ENCODE measurements at regions not wholly inside any gene's neighbourhood (a gene's known extent, or its start where the extent isn't known, plus 50 kb on each side); places are given as distances from the start of the nearest gene placed in this dataset.
"Not testable (repeated sequence)": the region's sequence is repeated elsewhere in the genome, so short reads cannot be mapped to it uniquely, and the experiment has no call there.

- no peak for TF ChIP-seq CTCF (conservative IDR thresholded peaks at IDR 0.05; ENCODE audit: low read depth, low read length)
- no peak for DNase-seq (ENCODE audit: low read depth)
- H3K4me3 ChIP-seq (ENCODE audit: low read depth, low read length): no peak overlapping the region
Measured at GRCh38 chr3:109853077-109853731, 515.9 kb upstream of the DPPA4 start.

GRCh38 chr3:109863701-109864100, 526.4 kb upstream of the DPPA4 start:
- DNase-seq (ENCODE audit: low read depth): no peak

DNA sequence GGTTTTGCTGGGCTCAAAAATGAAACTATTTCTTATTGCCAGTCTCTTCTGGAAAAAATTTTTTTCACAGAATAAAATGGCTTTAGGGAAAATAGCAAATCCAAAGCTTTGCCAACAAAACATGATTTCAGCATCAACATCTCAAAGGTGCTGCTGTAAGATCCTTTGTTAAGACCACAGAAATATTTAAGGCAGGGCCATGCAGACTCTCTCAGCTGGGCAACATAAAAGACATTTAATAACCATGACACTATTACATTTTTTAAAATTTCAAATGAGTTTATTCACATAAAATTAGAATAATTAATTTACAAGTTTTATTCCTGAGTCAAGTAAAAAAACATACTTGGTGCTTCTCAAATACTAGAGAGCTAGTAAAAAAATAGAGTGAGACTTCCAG, 527.1 kb upstream of the DPPA4 start:
- no peak for TF ChIP-seq CTCF (conservative IDR thresholded peaks at IDR 0.05; ENCODE audit: low read depth, low read length)
- DNase-seq (ENCODE audit: low read depth): no peak
- H3K4me3 ChIP-seq (ENCODE audit: low read depth, low read length): no peak overlapping the region

More at GRCh38 chr3:109863701-109864100, 526.4 kb upstream of the DPPA4 start:
- no peak overlapping the region for H3K4me3 ChIP-seq (ENCODE audit: low read depth, low read length)
- TF ChIP-seq CTCF (conservative IDR thresholded peaks at IDR 0.05; ENCODE audit: low read depth, low read length): no peak

DNA sequence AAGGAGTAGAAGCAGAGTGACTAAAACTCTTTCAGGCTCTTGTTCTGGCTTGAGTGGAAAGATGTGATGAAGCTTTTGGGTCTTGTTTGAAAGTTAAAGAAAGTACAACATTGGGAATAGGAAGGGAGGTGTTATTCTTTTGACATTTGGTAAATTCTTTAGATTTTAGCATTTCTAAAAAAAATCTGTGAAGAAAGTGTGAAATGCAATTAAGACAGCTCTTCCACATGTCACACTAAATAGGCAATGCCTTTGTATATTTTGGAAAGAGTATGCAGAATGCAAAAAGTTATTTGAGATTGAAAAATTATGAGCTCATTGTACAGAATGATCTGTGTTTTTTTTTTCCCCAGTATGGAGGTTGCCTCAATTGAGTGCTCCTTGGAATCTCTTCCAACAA, 532.2 kb upstream of the DPPA4 start:
- TF ChIP-seq CTCF (conservative IDR thresholded peaks at IDR 0.05; ENCODE audit: low read depth, low read length): no peak

DNA sequence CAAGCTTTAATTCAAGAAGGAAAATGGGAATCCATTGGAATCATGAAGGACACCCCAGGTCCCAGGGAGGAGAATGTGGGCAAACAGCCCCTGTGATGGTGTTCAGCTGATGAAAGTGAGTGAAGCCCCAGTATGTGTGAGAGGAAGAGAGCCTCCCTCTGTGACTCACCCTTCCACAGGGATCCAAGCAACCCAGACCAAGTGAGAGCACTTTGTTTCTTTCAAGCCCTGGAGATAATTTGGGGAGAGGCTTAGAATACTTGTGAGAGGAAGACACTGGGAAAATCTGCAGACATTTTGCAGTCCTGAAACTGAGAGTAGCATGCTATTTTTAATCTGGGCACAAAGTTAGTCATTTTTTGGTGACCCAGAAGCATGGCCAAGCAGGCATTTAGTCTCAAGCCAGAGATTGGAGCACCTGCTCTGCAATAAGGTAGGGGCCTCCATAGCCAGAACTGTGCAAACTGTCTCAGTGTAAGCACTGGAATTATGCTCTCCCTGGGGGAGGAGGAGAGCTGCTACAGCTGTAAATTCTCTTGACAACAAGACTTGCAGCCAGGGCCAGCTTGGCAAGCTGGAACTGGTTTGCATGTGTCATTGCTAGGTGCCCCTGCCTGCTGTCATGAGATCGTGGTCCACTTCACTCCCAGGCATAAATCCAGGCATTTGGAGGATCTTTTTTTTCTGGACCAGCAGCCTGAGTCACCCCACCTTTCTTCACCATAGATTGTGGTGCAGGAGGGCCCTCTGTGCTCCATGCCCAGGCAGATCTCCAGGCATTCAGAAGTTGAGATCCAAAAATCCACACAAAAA, 537.8 kb upstream of the DPPA4 start:
- no peak overlapping the region for H3K4me3 ChIP-seq (ENCODE audit: low read depth, low read length)
- DNase-seq (ENCODE audit: low read depth): no peak
- TF ChIP-seq CTCF (conservative IDR thresholded peaks at IDR 0.05; ENCODE audit: low read depth, low read length): no peak

More for the DNA sequence above, 532.2 kb upstream of the DPPA4 start:
- no peak for DNase-seq (ENCODE audit: low read depth)
- H3K4me3 ChIP-seq (ENCODE audit: low read depth, low read length): no peak overlapping the region

DNA sequence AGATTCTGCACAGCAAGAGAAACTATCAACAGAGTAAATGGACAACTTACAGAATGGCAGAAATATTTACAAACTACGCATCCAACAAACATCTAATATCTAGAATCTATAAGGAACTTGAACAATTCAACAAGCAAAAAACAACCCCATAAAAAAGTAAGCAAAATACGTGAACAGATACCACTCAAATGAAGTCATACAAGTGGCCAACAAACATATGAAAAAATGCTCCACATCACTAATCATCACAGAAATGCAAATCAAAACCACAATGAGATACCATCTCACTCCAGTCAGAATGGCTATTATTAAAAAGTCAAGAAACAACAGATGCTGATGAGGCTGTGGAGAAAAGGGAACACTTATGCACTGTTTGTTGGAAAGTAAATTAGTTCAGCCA, 540.3 kb upstream of the DPPA4 start:
- not testable (repeated sequence) for DNase-seq (ENCODE audit: low read depth)

GRCh38 chr3:109882144-109882543, 544.8 kb upstream of the DPPA4 start:
- H3K4me3 ChIP-seq (ENCODE audit: low read depth, low read length): no peak overlapping the region
- no peak for TF ChIP-seq CTCF (conservative IDR thresholded peaks at IDR 0.05; ENCODE audit: low read depth, low read length)
- DNase-seq (ENCODE audit: low read depth): no peak

More for the DNA sequence above, 540.3 kb upstream of the DPPA4 start:
- not testable (repeated sequence) for H3K4me3 ChIP-seq (ENCODE audit: low read depth, low read length)

All from epithelial cell of proximal tubule (primary cell).